Sigmoid colon (tissue), 4 donors: ENCODE measurements at regions not wholly inside any gene's neighbourhood (a gene's known extent, or its start where the extent isn't known, plus 50 kb on each side); places are given as distances from the start of the nearest gene placed in this dataset.

Experiments
- POLR2A ChIP-seq, 2 donors: fragments of 450-650 bp; IDR thresholded peaks; one replicate each; pipeline ENCODE4 v1.6.1; 2016; ENCODE audit warnings: antibody characterized with exemption in 2 of 2, mild to moderate bottlenecking in 2 of 2, moderate library complexity in 2 of 2
- POLR2AphosphoS5 ChIP-seq, 4 donors: sonication (generic); formaldehyde crosslinking; IDR thresholded peaks; one replicate each; pipeline ENCODE4 v1.6.1; 2017; ENCODE audit warnings: antibody characterized with exemption in 4 of 4
- TF ChIP-seq, protein P1 (sequence below), 4 experiments: fragments of 450-650 bp in 3 of 4; fragments of 200-600 bp in 1 of 4; IDR thresholded peaks; one replicate each; pipeline ENCODE4 v1.5.1; 2016 to 2019; ENCODE audit warnings: antibody characterized with exemption in 4 of 4, mild to moderate bottlenecking in 3 of 4, moderate library complexity in 2 of 4

DNA sequence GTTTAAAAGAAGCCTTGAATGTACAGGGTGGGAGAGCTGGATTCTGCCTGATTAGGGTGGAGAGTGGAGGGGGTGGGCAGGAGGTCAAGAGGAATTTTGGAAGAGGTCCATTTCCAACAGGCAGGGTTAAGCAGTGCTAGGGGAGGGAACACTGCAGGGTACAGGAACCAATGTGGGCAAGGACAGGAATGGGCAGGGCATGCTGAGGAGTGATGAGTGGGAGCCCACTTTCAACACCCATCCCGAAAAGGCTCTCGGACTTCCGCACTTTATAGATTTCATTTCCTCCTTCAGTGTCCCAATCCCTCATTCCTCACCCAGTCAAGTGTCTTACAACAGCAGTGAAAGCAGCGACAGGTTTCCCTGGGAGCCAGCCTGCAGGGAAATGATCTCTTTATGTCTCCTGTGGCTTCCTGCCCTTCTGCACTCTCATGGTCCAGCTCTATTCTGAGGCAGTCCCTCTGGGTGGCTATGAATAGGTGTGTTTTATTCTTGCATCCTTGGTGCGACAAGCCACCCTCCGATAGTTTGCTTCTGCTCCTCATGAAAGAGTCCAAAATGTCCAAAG is 50.5 kb upstream of the ZNF507 start:
- TF ChIP-seq, protein P1, sequence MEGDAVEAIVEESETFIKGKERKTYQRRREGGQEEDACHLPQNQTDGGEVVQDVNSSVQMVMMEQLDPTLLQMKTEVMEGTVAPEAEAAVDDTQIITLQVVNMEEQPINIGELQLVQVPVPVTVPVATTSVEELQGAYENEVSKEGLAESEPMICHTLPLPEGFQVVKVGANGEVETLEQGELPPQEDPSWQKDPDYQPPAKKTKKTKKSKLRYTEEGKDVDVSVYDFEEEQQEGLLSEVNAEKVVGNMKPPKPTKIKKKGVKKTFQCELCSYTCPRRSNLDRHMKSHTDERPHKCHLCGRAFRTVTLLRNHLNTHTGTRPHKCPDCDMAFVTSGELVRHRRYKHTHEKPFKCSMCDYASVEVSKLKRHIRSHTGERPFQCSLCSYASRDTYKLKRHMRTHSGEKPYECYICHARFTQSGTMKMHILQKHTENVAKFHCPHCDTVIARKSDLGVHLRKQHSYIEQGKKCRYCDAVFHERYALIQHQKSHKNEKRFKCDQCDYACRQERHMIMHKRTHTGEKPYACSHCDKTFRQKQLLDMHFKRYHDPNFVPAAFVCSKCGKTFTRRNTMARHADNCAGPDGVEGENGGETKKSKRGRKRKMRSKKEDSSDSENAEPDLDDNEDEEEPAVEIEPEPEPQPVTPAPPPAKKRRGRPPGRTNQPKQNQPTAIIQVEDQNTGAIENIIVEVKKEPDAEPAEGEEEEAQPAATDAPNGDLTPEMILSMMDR (IDR thresholded peaks at IDR 0.05): no peak
- TF ChIP-seq POLR2A (IDR thresholded peaks at IDR 0.05) (no peak), POLR2AphosphoS5 (IDR thresholded peaks at IDR 0.05) (no peak)
